Liver (tissue), 3 donors: ENCODE measurements at regions not wholly inside any gene's neighbourhood (a gene's known extent, or its start where the extent isn't known, plus 50 kb on each side); places are given as distances from the start of the nearest gene placed in this dataset.

Experiments
- EGR1 ChIP-seq, 2 donors: IDR thresholded peaks; 2 replicates each; pipeline ENCODE4 v1.6.1; 2016 to 2018; ENCODE audit warnings: antibody characterized with exemption in 2 of 2, low read depth in 2 of 2
- FOXA1 ChIP-seq: IDR thresholded peaks from 2 replicates; pipeline ENCODE4 v1.6.1; 2016; ENCODE audit warnings: antibody characterized with exemption
- FOXA2 ChIP-seq: IDR thresholded peaks from 2 replicates; pipeline ENCODE4 v1.6.1; 2016; ENCODE audit warnings: antibody characterized with exemption
- GABPA ChIP-seq, 2 donors: IDR thresholded peaks in 1 of 2; conservative IDR thresholded peaks in 1 of 2; 2 replicates each; pipeline ENCODE4 v1.6.1; 2016; ENCODE audit warnings: antibody characterized with exemption in 2 of 2, mild to moderate bottlenecking in 1 of 2, moderate library complexity in 1 of 2
- JUND ChIP-seq, 2 donors: IDR thresholded peaks; 2 replicates each; pipeline ENCODE4 v1.6.1; 2016; ENCODE audit warnings: antibody characterized with exemption in 2 of 2
- RAD21 ChIP-seq, 2 donors: IDR thresholded peaks; 2 replicates each; pipeline ENCODE4 v1.6.1; 2016; ENCODE audit warnings: antibody characterized with exemption in 2 of 2, mild to moderate bottlenecking in 2 of 2
- RXRA ChIP-seq, 2 donors: IDR thresholded peaks; 2 replicates each; pipeline ENCODE4 v1.6.1; 2017 to 2018; ENCODE audit warnings: antibody characterized with exemption in 2 of 2, mild to moderate bottlenecking in 1 of 2
- TAF1 ChIP-seq: conservative IDR thresholded peaks from 2 replicates; pipeline ENCODE4 v1.6.1; 2016; ENCODE audit warnings: antibody characterized with exemption, mild to moderate bottlenecking
- YY1 ChIP-seq: IDR thresholded peaks from 2 replicates; pipeline ENCODE4 v1.6.1; 2016; ENCODE audit warnings: antibody characterized with exemption, mild to moderate bottlenecking
- TF ChIP-seq, protein P1 (sequence below): fragments of 150-350 bp; IDR thresholded peaks from 2 replicates; pipeline ENCODE4 v1.5.1; 2017; ENCODE audit warnings: improper control_type of control experiment, low read depth, low read length; ENCODE audit not compliant: missing input control
- TF ChIP-seq, protein P2 (sequence below): IDR thresholded peaks from 2 replicates; pipeline ENCODE4 v1.6.1; 2016; ENCODE audit warnings: antibody characterized with exemption, mild to moderate bottlenecking
- TF ChIP-seq, protein P3 (sequence below): IDR thresholded peaks from 2 replicates; pipeline ENCODE4 v1.6.1; 2016; ENCODE audit warnings: antibody characterized with exemption
- TF ChIP-seq, protein P4 (sequence below): IDR thresholded peaks from 2 replicates; pipeline ENCODE4 v1.6.1; 2016; ENCODE audit warnings: antibody characterized with exemption
- TF ChIP-seq, protein P5 (sequence below): IDR thresholded peaks from 2 replicates; pipeline ENCODE4 v1.6.1; 2016; ENCODE audit warnings: antibody characterized with exemption
- donor health status: healthy.
- donor health status: healthy.

DNA sequence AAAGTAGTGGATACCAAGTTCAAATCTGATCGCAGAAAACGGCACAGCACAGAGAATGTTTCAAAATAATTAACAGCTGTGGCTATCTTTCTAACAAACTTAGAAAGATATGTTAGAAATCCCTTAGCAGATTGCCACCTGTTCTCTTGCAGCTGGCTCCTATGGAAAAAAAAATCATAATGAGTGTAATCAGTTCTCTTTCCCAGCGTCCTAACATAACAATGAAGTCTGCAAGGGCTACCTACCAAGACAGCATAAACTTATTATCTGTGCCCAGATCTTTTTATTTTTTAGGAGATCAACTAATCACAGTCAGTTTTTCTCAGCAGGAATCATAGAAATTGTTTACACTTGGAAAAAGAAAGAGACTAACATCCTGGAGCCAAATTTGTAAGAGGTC, 358.6 kb upstream of the FOXG1 start:
- TF ChIP-seq, protein P1, sequence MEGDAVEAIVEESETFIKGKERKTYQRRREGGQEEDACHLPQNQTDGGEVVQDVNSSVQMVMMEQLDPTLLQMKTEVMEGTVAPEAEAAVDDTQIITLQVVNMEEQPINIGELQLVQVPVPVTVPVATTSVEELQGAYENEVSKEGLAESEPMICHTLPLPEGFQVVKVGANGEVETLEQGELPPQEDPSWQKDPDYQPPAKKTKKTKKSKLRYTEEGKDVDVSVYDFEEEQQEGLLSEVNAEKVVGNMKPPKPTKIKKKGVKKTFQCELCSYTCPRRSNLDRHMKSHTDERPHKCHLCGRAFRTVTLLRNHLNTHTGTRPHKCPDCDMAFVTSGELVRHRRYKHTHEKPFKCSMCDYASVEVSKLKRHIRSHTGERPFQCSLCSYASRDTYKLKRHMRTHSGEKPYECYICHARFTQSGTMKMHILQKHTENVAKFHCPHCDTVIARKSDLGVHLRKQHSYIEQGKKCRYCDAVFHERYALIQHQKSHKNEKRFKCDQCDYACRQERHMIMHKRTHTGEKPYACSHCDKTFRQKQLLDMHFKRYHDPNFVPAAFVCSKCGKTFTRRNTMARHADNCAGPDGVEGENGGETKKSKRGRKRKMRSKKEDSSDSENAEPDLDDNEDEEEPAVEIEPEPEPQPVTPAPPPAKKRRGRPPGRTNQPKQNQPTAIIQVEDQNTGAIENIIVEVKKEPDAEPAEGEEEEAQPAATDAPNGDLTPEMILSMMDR = no peak
- TF ChIP-seq JUND (IDR thresholded peaks at IDR 0.05) (no peak), GABPA (IDR thresholded peaks at IDR 0.05 in 1 of 2, conservative IDR thresholded peaks at IDR 0.05 in 1 of 2) (no peak), TAF1 (no peak), EGR1 (IDR thresholded peaks at IDR 0.05; ENCODE audit: low read depth in 2 of 2) (no peak), FOXA1 (no peak), YY1 (no peak), FOXA2 (no peak), RXRA (IDR thresholded peaks at IDR 0.05) (no peak), RAD21 (IDR thresholded peaks at IDR 0.05) (no peak)
- TF ChIP-seq, protein P2, sequence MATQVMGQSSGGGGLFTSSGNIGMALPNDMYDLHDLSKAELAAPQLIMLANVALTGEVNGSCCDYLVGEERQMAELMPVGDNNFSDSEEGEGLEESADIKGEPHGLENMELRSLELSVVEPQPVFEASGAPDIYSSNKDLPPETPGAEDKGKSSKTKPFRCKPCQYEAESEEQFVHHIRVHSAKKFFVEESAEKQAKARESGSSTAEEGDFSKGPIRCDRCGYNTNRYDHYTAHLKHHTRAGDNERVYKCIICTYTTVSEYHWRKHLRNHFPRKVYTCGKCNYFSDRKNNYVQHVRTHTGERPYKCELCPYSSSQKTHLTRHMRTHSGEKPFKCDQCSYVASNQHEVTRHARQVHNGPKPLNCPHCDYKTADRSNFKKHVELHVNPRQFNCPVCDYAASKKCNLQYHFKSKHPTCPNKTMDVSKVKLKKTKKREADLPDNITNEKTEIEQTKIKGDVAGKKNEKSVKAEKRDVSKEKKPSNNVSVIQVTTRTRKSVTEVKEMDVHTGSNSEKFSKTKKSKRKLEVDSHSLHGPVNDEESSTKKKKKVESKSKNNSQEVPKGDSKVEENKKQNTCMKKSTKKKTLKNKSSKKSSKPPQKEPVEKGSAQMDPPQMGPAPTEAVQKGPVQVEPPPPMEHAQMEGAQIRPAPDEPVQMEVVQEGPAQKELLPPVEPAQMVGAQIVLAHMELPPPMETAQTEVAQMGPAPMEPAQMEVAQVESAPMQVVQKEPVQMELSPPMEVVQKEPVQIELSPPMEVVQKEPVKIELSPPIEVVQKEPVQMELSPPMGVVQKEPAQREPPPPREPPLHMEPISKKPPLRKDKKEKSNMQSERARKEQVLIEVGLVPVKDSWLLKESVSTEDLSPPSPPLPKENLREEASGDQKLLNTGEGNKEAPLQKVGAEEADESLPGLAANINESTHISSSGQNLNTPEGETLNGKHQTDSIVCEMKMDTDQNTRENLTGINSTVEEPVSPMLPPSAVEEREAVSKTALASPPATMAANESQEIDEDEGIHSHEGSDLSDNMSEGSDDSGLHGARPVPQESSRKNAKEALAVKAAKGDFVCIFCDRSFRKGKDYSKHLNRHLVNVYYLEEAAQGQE = no peak
- TF ChIP-seq, protein P3, sequence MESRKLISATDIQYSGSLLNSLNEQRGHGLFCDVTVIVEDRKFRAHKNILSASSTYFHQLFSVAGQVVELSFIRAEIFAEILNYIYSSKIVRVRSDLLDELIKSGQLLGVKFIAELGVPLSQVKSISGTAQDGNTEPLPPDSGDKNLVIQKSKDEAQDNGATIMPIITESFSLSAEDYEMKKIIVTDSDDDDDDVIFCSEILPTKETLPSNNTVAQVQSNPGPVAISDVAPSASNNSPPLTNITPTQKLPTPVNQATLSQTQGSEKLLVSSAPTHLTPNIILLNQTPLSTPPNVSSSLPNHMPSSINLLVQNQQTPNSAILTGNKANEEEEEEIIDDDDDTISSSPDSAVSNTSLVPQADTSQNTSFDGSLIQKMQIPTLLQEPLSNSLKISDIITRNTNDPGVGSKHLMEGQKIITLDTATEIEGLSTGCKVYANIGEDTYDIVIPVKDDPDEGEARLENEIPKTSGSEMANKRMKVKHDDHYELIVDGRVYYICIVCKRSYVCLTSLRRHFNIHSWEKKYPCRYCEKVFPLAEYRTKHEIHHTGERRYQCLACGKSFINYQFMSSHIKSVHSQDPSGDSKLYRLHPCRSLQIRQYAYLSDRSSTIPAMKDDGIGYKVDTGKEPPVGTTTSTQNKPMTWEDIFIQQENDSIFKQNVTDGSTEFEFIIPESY = no peak
- TF ChIP-seq, protein P4, sequence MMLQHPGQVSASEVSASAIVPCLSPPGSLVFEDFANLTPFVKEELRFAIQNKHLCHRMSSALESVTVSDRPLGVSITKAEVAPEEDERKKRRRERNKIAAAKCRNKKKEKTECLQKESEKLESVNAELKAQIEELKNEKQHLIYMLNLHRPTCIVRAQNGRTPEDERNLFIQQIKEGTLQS = no peak
- TF ChIP-seq, protein P5, sequence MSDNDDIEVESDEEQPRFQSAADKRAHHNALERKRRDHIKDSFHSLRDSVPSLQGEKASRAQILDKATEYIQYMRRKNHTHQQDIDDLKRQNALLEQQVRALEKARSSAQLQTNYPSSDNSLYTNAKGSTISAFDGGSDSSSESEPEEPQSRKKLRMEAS = no peak
